AG04450 (cell line): ENCODE measurements at regions not wholly inside any gene's neighbourhood (a gene's known extent, or its start where the extent isn't known, plus 50 kb on each side); places are given as distances from the start of the nearest gene placed in this dataset.

Source experiments
- CTCF ChIA-PET: fragments of 300-600, 350-600 bp; formaldehyde crosslinking; extraction: SDS; loops from one replicate; lab custom pipeline; 2022; ENCODE audit warnings: antibody characterized with exemption, inconsistent platforms; lab: Charles Lee
- POLR2A ChIA-PET: fragments of 350-600 bp; formaldehyde crosslinking; extraction: SDS; loops from one replicate; lab custom pipeline; 2021; ENCODE audit warnings: antibody characterized with exemption, inconsistent platforms; lab: Yijun Ruan, JAX
- DNase-seq: peaks from one replicate; pipeline ENCODE4 v3.0.0-alpha.2; 2011; ENCODE audit warnings: low read depth, low spot score
- H3K27ac ChIP-seq: one replicate; pipeline ENCODE4 v1.5.1; 2012; ENCODE audit warnings: low read depth, low read length, control low read depth
- H3K27me3 ChIP-seq: one replicate; pipeline ENCODE4 v1.6.0; 2012; ENCODE audit warnings: low read length; ENCODE audit not compliant: control insufficient read depth, insufficient read depth
- H3K4me3 ChIP-seq: 2 replicates; pipeline ENCODE4 v1.5.1; 2011; ENCODE audit warnings: mild to moderate bottlenecking, low read depth, low read length, control low read depth
- H3K9me3 ChIP-seq: 2 replicates; pipeline ENCODE4 v1.5.1; 2012; ENCODE audit warnings: low read length; ENCODE audit not compliant: control insufficient read depth, insufficient read depth
- CTCF ChIP-seq: IDR thresholded peaks from 2 replicates; pipeline ENCODE4 v1.5.1; 2011; ENCODE audit warnings: low read depth, low read length, control low read depth, inconsistent platforms

DNA sequence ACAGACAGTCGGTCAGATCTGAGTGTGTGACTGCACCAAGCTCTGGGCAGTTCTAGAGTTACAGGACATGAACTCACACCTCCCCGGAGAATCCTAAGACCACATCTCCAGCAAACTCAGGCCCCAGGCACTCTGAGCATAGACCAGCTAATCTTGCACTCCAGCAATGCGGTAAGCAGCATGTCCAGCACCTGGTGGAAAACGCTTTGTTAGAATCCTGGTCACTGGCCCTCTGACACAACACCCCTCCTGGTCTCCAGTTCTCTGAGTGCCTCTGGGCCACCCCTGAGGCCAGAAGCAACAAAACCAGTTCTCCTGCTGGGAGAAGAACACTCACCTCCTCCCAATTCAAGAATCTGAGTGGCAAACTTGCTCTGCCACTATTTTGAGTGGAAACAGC is 82.7 kb upstream of the TMEM45B start:
- DNase-seq, result no peak
- ChIA-PET CTCF (no interaction called here), POLR2A (no interaction called here)
- no peaks in the 10 kb centered on the region for H3K9me3 ChIP-seq
- peaks cover 4% of the 10 kb centered on the region for H3K27me3 ChIP-seq
- no peak for TF ChIP-seq CTCF
- no peak overlapping the region for H3K27ac ChIP-seq
- no peak overlapping the region for H3K4me3 ChIP-seq

GRCh38 chr11:129733384-129733783 is 82.3 kb upstream of the TMEM45B start:
- peaks cover 4% of the 10 kb centered on the region for H3K27me3 ChIP-seq
- no peaks in the 10 kb centered on the region for H3K9me3 ChIP-seq
- TF ChIP-seq CTCF, result no peak
- H3K4me3 ChIP-seq, result no peak overlapping the region
- no peak overlapping the region for H3K27ac ChIP-seq
- CTCF ChIA-PET, result no interaction called here
- no peak for DNase-seq
- POLR2A ChIA-PET, result no interaction called here

GRCh38 chr11:129733981-129734380 is 81.7 kb upstream of the TMEM45B start:
- TF ChIP-seq CTCF, result no peak
- Histone ChIP-seq H3K27ac (no peak overlapping the region), H3K27me3 (peaks cover 4% of the 10 kb centered on the region), H3K9me3 (no peaks in the 10 kb centered on the region), H3K4me3 (no peak overlapping the region)
- ChIA-PET POLR2A (no interaction called here), CTCF (interaction anchor here (1.1 kb wide), 1 partner anchor 16 kb away, joined by 3 read pairs; no protein-coding TSS in a partner anchor)
- no peak for DNase-seq

DNA sequence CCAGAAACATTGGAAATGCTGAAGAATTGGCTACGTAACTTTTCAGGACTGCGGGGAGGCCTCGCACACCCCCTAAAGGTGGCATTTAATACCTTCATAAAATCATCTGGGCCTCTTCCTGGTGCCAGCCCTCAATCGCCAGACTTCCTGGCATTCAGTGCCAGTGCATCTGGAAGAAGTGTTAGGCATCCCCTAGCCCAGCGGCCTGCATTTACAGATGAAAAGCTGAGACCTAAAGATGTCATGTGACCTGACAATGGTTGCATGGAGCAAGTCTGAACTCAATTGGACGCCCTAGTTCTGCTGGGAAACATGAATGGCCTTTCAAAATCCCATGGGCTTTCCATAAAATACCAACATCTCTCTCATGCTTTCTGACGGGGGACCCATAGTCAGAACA is 81.0 kb upstream of the TMEM45B start:
- Histone ChIP-seq H3K9me3 (no peaks in the 10 kb centered on the region), H3K27me3 (peaks cover 7% of the 10 kb centered on the region), H3K4me3 (no peak overlapping the region), H3K27ac (no peak overlapping the region)
- no peak for DNase-seq
- ChIA-PET CTCF (interaction anchor here (1.1 kb wide), 1 partner anchor 16 kb away, joined by 3 read pairs; no protein-coding TSS in a partner anchor), POLR2A (no interaction called here)
- TF ChIP-seq CTCF, result no peak

DNA sequence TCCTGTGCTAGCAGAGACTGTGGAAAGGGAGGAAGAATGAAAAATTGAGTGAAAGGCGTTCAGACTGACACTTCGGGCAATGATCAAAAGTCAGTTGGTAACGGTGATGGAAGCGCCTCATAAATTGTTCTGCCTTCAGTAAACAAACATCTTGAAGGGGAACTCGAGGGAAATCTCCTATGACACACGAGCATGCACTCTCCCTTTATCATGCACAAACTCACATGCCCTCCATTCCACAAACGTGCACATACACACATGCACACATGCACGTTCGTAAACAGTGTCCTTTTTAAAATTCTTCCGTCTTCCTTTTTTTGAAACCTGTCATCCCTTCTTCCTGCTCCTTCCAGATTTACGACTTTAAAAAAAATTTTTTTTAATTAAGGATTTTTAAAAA is 77.8 kb upstream of the TMEM45B start:
- ChIA-PET CTCF (interaction anchor here (0.9 to 1.1 kb wide), 2 partner anchors 13 to 374 kb away, joined by 3 to 8 read pairs; no protein-coding TSS in a partner anchor), POLR2A (no interaction called here)
- Histone ChIP-seq H3K27me3 (peaks cover 4% of the 10 kb centered on the region), H3K4me3 (no peak overlapping the region), H3K27ac (no peak overlapping the region), H3K9me3 (no peaks in the 10 kb centered on the region)
- no peak for TF ChIP-seq CTCF
- no peak for DNase-seq
